Muscle layer of duodenum (tissue), 2 donors: ENCODE measurements at regions not wholly inside any gene's neighbourhood (a gene's known extent, or its start where the extent isn't known, plus 50 kb on each side); places are given as distances from the start of the nearest gene placed in this dataset.

Experiments used
- H3K27ac ChIP-seq: one replicate; pipeline ENCODE4 v1.7.0; 2013; ENCODE audit warnings: mild to moderate bottlenecking, low read length
- H3K27me3 ChIP-seq: one replicate; pipeline ENCODE4 v1.7.0; 2013; ENCODE audit warnings: low read depth, mild to moderate bottlenecking, control low read depth, low read length
- H3K36me3 ChIP-seq, 2 donors: one replicate each; pipeline ENCODE4 v1.7.0; 2013; ENCODE audit warnings: low read length in 2 of 2, control low read depth in 1 of 2, mild to moderate bottlenecking in 1 of 2; ENCODE audit not compliant: insufficient read depth in 2 of 2, control insufficient read depth in 1 of 2
- H3K4me1 ChIP-seq, 2 donors: one replicate each; pipeline ENCODE4 v1.7.0; 2013; ENCODE audit warnings: low read length in 2 of 2, mild to moderate bottlenecking in 2 of 2, control low read depth in 1 of 2, moderate library complexity in 1 of 2; ENCODE audit not compliant: insufficient read depth in 2 of 2, control insufficient read depth in 1 of 2
- H3K4me3 ChIP-seq, 2 donors: one replicate each; pipeline ENCODE4 v1.7.0; 2013; ENCODE audit warnings: low read length in 2 of 2, low read depth in 1 of 2, mild to moderate bottlenecking in 1 of 2
- H3K9me3 ChIP-seq, 2 donors: one replicate each; pipeline ENCODE4 v1.7.0; 2013; ENCODE audit warnings: low read length in 2 of 2, control low read depth in 1 of 2, mild to moderate bottlenecking in 1 of 2; ENCODE audit not compliant: control insufficient read depth in 1 of 2
- donor health status: healthy.

DNA sequence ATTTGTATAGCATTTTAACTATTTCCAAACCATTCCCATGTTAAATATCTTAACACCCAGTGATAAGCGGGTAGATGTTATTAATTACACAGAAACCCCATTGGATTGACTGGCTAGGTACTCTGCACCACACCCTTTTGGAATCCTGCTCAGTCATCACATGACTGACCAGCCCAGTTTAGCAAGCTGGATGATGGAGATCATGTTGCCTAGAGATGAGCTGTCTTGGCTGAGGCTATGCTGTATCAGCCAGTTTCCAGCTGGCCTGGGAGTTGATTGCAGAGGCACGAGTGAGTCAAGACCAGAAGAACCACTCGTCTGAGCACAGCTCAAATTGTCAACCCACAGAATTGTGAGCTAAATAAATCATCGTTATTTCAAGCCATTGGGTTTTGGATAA is 124.6 kb downstream of the ZNF621 start:
- Histone ChIP-seq H3K4me3 (no peak overlapping the region), H3K27ac (no peak overlapping the region), H3K36me3 (no peaks in the 10 kb centered on the region), H3K27me3 (no peaks in the 10 kb centered on the region), H3K9me3 (peaks cover 0 to 6% of the 10 kb centered on the region in 2 donors), H3K4me1 (no peaks in the 10 kb centered on the region)

DNA sequence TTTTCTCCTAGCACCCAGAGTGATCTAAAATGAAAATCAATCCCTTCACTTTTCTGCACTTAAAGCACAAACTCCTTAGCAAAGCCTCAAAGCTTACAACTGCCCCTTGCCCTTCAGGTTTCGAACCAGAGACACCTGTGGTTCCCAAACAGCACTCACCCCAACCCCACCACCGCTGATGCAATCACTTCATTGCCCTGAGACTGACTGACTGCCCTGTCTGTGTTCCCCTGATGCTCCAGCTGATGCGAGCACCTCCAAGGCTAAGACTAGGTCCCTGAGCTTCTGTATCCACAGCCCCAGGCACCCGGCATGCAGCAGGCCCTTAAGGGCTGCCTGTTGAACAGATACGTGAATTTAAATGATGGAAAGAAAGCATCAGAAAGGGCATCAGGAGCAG is 127.3 kb downstream of the ZNF621 start:
- no peak overlapping the region for H3K27ac ChIP-seq
- no peaks in the 10 kb centered on the region for H3K36me3 ChIP-seq
- H3K4me1 ChIP-seq, result no peaks in the 10 kb centered on the region
- H3K9me3 ChIP-seq, result peaks cover 0 to 6% of the 10 kb centered on the region in 2 donors
- no peaks in the 10 kb centered on the region for H3K27me3 ChIP-seq
- H3K4me3 ChIP-seq, result no peak overlapping the region

DNA sequence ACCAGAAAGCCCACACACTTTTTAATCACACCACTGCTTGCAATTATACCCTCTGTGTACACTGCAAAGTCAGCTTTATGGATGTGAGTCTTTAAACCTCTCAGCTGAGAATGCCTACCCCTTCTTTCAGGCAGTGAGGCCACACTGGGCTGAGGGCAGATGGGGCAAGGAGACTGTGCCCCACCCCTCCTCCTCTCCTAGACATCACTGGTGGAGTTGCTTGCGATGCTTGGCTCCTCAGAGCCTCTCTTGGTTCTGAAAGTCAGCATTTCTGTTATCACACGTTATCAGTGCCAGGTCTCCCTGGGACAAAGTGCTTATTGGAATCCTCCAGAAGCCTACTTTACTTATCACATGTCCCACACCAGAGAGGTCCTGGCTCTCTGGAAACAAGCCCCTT is 128.2 kb downstream of the ZNF621 start:
- Histone ChIP-seq H3K27ac (no peak overlapping the region), H3K9me3 (peaks cover 0 to 6% of the 10 kb centered on the region in 2 donors), H3K4me1 (no peaks in the 10 kb centered on the region)

DNA sequence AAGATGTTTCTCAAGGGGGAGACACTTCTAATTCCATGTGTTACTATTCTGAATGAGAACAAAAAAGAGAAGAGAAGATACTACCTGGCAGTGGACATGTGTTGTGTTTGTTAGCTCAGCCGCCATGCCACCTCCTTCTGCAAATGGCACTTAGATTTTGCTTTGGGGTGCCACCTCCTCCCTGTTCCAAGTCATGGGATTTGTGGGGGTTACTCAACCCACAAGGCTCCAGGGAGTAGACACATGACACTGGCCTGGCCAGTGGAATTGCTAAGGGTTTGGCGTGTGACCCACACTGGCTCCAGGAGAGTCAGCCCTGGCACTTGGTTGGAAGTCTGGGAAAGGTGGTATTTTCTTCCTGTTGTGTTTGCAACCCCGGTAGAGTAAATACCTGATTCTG is 129.1 kb downstream of the ZNF621 start:
- no peak overlapping the region for H3K4me3 ChIP-seq
- H3K9me3 ChIP-seq, result peaks cover 0 to 6% of the 10 kb centered on the region in 2 donors
- no peaks in the 10 kb centered on the region for H3K27me3 ChIP-seq
- no peaks in the 10 kb centered on the region for H3K36me3 ChIP-seq
- no peaks in the 10 kb centered on the region for H3K4me1 ChIP-seq
- H3K27ac ChIP-seq, result no peak overlapping the region

More for the DNA sequence above, 128.2 kb downstream of the ZNF621 start:
- Histone ChIP-seq H3K27me3 (no peaks in the 10 kb centered on the region), H3K4me3 (no peak overlapping the region), H3K36me3 (no peaks in the 10 kb centered on the region)

DNA sequence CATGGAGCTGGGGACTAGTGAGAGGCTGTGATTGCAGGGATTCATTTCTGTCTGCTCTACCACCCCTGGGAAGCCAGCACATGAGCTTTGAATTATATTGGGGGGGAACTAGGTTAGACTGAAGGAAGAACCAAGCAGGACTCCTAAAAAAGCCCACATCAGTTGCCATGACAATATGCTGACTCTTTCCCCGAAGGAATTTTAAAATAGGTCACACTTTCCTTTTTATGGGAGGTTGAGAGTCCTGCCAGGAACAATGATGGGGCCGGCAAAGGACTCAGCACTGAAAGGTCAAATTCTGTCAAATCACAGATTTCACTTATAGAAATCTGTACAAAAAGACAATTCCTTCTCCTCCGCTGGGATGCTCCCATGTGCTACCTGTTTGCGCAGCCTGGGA is 130.8 kb downstream of the ZNF621 start:
- H3K9me3 ChIP-seq, result no peaks in the 10 kb centered on the region
- no peak overlapping the region for H3K4me3 ChIP-seq
- H3K36me3 ChIP-seq, result no peaks in the 10 kb centered on the region
- no peaks in the 10 kb centered on the region for H3K4me1 ChIP-seq
- H3K27ac ChIP-seq, result no peak overlapping the region
- no peaks in the 10 kb centered on the region for H3K27me3 ChIP-seq

DNA sequence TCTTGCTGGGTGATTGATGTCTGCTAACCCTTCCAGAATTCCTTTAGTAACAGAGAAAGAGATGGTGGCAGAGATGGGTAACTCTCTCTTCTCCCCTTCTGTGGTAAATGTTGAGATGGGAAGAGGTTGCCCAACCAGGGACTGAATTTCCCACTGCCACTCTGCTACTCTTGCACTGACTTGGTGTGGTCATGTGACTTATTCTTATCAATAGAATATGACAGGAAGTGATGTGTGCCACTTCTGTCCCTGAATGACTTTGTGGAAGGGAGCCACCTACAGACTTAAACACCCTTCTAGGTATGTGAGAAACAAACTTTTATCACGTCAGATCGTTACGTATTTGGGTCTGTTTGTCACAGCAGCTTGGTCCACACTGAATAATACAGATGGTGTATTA is 132.9 kb downstream of the ZNF621 start:
- no peaks in the 10 kb centered on the region for H3K9me3 ChIP-seq
- H3K4me3 ChIP-seq, result no peak overlapping the region
- H3K36me3 ChIP-seq, result no peaks in the 10 kb centered on the region
- no peaks in the 10 kb centered on the region for H3K27me3 ChIP-seq
- no peaks in the 10 kb centered on the region for H3K4me1 ChIP-seq
- H3K27ac ChIP-seq, result no peak overlapping the region

DNA sequence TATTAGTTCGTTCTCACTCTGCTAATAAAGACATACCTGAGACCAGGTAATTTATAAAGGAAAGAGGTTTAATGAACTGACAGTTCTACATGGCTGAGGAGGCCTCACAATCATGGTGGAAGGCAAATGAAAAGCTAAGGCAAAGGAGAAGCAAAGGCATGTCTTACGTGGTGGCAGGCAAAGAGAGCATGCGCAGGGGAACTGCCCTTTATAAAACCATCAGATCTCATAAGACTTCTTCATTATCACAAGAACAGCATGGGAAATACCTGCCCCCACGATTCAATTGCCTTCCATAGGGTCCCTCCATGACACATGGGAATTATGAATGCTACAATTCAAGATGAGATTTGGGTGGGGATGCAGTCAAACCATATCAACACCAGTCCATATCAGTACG is 133.5 kb downstream of the ZNF621 start:
- Histone ChIP-seq H3K27ac (no peak overlapping the region), H3K27me3 (no peaks in the 10 kb centered on the region), H3K4me3 (no peak overlapping the region), H3K36me3 (no peaks in the 10 kb centered on the region), H3K4me1 (no peaks in the 10 kb centered on the region), H3K9me3 (no peaks in the 10 kb centered on the region)

DNA sequence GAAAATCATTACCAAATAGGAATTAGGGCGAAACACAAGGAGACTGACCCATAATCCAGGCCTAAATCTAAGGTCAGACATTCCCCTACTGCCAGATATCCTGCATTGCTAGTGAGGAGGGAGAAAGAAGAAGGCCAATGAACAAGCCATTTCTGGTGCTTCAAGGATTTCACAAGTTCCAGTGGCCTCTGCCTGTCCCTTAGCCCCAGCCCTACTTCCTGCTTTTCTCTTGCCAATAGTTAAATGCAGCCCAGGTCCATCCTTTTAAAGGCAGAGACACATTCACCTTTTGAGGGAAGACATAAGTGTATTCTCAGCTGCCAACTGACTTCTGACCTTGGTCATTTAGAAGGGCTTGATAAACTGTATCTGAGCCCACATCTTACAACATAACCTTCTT is 135.8 kb downstream of the ZNF621 start:
- Histone ChIP-seq H3K36me3 (no peaks in the 10 kb centered on the region), H3K4me3 (no peak overlapping the region), H3K27me3 (no peaks in the 10 kb centered on the region)

DNA sequence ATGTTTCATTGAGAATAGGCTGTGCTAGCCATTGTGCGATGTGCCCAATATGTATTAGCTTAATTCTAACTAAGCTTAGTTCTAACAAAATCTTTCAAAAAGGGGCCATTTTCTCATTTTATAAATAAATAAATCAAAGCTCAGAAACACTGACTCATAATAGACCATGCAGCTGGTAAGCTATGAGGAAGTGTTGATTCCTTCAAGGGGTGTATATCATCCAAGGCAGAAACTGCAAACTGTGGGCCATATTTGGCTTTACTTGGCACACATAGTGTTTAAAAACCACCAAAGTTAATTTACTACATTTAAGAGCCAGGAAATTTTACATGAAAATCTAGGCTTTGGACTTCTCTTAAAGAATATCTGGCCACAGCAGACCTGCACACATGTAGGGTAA is 136.5 kb downstream of the ZNF621 start:
- Histone ChIP-seq H3K4me3 (no peak overlapping the region), H3K4me1 (no peaks in the 10 kb centered on the region), H3K27ac (no peak overlapping the region), H3K27me3 (no peaks in the 10 kb centered on the region), H3K36me3 (no peaks in the 10 kb centered on the region), H3K9me3 (no peaks in the 10 kb centered on the region)

More for the DNA sequence above, 135.8 kb downstream of the ZNF621 start:
- no peaks in the 10 kb centered on the region for H3K4me1 ChIP-seq
- H3K27ac ChIP-seq, result no peak overlapping the region
- H3K9me3 ChIP-seq, result no peaks in the 10 kb centered on the region

DNA sequence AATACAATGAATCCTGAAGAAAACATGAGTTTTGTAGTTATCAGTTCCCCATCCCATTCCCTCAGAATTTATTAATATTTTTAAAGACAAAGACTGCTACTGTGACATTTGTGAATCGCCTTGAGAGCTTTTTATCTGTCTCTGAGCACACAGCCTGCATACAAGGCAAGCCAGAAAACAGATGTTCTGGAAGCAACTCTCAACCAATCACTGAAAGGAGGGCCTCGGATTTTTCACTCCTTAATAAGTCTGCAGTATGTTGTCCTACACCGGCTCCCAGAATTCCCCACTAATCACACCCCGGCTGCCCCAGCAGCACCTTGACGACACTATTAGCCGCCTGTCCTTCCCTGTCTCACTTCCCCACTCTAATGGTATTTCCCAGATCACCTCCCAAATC is 138.5 kb downstream of the ZNF621 start:
- Histone ChIP-seq H3K9me3 (no peaks in the 10 kb centered on the region), H3K27ac (no peak overlapping the region), H3K36me3 (no peaks in the 10 kb centered on the region), H3K27me3 (no peaks in the 10 kb centered on the region), H3K4me3 (no peak overlapping the region), H3K4me1 (no peaks in the 10 kb centered on the region)

DNA sequence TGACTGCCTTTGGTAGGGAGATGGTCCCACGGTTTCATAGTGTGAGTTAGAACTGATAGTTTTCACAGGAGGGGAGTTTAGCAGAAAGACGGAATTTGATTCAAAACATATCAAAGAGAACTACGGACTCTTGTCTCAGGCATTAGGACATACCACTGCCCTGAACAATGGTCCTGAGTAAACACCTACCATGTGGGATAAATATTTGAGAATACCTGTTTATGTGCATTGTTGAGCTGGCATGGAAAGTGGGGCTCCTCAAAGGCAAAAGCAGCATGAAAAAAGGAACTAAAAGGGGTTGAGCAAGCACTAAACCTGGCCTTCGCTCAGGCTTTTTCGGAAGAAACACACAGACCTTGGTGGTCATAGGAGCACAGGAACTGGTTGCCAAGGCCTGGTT is 144.4 kb downstream of the ZNF621 start:
- Histone ChIP-seq H3K4me3 (no peak overlapping the region), H3K4me1 (no peaks in the 10 kb centered on the region), H3K27ac (no peak overlapping the region), H3K9me3 (no peaks in the 10 kb centered on the region), H3K36me3 (no peaks in the 10 kb centered on the region), H3K27me3 (no peaks in the 10 kb centered on the region)

DNA sequence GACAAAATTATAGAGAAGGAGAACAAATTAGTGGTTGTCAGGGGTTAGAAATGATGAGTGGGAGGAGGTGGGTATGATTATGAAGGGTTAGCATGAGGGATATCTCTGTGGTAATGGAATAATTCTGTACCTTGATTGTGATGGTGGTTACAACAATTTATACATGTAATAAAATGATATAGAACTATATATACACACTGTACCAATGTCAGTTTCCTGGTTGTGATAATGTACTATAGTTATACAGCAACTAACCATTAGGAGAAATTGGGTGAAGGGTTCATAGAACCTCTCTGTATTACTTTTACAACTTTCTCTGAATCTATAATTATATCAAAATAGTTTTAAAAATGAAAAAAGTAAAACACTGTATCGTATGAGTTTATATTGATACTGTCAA is 148.1 kb downstream of the ZNF621 start:
- no peaks in the 10 kb centered on the region for H3K4me1 ChIP-seq
- no peak overlapping the region for H3K4me3 ChIP-seq
- no peaks in the 10 kb centered on the region for H3K27me3 ChIP-seq
- H3K27ac ChIP-seq, result no peak overlapping the region
- no peaks in the 10 kb centered on the region for H3K36me3 ChIP-seq
- H3K9me3 ChIP-seq, result no peaks in the 10 kb centered on the region
